HEK293T (cell line): ENCODE measurements at regions not wholly inside any gene's neighbourhood (a gene's known extent, or its start where the extent isn't known, plus 50 kb on each side); places are given as distances from the start of the nearest gene placed in this dataset.

Experiments used
- ARNT ChIP-seq: fragments of 450-650 bp; IDR thresholded peaks from 2 replicates; pipeline ENCODE4 v1.6.1; 2017; ENCODE audit warnings: mild to moderate bottlenecking
- FOXK2 ChIP-seq: fragments of 450-650 bp; IDR thresholded peaks from 2 replicates; pipeline ENCODE4 v1.6.1; 2016; ENCODE audit warnings: mild to moderate bottlenecking
- HDGF ChIP-seq: fragments of 450-650 bp; IDR thresholded peaks from 2 replicates; pipeline ENCODE4 v1.6.1; 2017; ENCODE audit warnings: antibody characterized with exemption, borderline replicate concordance
- NFRKB ChIP-seq: fragments of 450-650 bp; IDR thresholded peaks from 2 replicates; pipeline ENCODE4 v1.6.1; 2016; ENCODE audit warnings: mild to moderate bottlenecking, moderate library complexity
- SP1 ChIP-seq: fragments of 450-650 bp; IDR thresholded peaks from 2 replicates; pipeline ENCODE4 v1.6.1; 2017
- TARDBP ChIP-seq: fragments of 450-650 bp; IDR thresholded peaks from 2 replicates; pipeline ENCODE4 v1.6.1; 2016
- ZNF384 ChIP-seq: fragments of 450-650 bp; IDR thresholded peaks from 2 replicates; pipeline ENCODE4 v1.6.1; 2016

DNA sequence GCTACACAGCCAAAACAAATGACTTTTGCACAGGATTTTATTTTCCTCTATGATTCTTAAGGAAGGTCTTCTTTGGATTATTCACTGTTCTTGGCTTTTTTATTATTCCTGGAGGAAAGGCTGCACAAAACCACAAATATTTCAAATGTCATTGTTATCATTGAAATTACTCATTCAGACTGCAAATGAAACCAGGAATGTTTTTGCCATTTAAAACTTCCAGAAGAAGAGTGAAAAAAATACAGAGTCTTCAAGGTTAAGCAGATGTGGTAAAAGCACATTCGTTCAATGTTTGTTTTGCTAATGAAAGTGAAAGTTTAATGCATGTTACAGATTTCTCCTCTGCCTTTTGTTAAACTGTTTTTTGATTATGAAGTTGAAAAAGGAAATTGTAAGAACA, 238.2 kb downstream of the TLE4 start:
- TF ChIP-seq SP1: no peak
- no peak for TF ChIP-seq NFRKB
- TF ChIP-seq ARNT: no peak
- no peak for TF ChIP-seq TARDBP
- TF ChIP-seq HDGF: no peak
- no peak for TF ChIP-seq FOXK2
- TF ChIP-seq ZNF384: no peak
